Calu3 (cell line): ENCODE measurements at regions not wholly inside any gene's neighbourhood (a gene's known extent, or its start where the extent isn't known, plus 50 kb on each side); places are given as distances from the start of the nearest gene placed in this dataset.

Experiments used
- BruUV-seq: library from RNA; stranded (reverse); fragments of 400-500 nt; replicated peaks from 2 replicates; lab custom pipeline; 2021; lab: Mats Ljungman, UMichigan
- CTCF ChIA-PET: fragments of 300-600 bp; sonication (Branson Sonifier 250); formaldehyde crosslinking; loops from one replicate; lab custom pipeline; 2022; ENCODE audit warnings: antibody characterized with exemption; lab: Charles Lee
- DNase-seq: peaks from one replicate; pipeline ENCODE4 v3.0.0; 2022
- H3K27ac Mint-ChIP-seq: one replicate; pipeline ENCODE4 v1.8.0; 2022; ENCODE audit warnings: mixed read lengths; ENCODE audit not compliant: unreplicated experiment
- H3K27me3 Mint-ChIP-seq: one replicate; pipeline ENCODE4 v1.8.0; 2022; ENCODE audit warnings: mixed read lengths; ENCODE audit not compliant: unreplicated experiment
- H3K36me3 Mint-ChIP-seq: one replicate; pipeline ENCODE4 v1.8.0; 2022; ENCODE audit warnings: mild to moderate bottlenecking, moderate library complexity, mixed read lengths; ENCODE audit not compliant: insufficient read depth, unreplicated experiment
- H3K4me1 Mint-ChIP-seq: one replicate; pipeline ENCODE4 v1.8.0; 2022; ENCODE audit warnings: mild to moderate bottlenecking, low read depth, mixed read lengths; ENCODE audit not compliant: unreplicated experiment
- H3K4me3 Mint-ChIP-seq: one replicate; pipeline ENCODE4 v1.8.0; 2022; ENCODE audit warnings: mild to moderate bottlenecking, low read depth, moderate library complexity, mixed read lengths; ENCODE audit not compliant: unreplicated experiment
- H3K9me3 Mint-ChIP-seq: one replicate; pipeline ENCODE4 v1.8.0; 2022; ENCODE audit warnings: low read depth, mixed read lengths; ENCODE audit not compliant: unreplicated experiment
- CTCF ChIP-seq: fragments of 200-600 bp; IDR thresholded peaks from one replicate; pipeline ENCODE4 v1.8.0; 2022; ENCODE audit warnings: antibody characterized with exemption; ENCODE audit not compliant: unreplicated experiment
- intact Hi-C: fragments of 100-400 bp; cut with micrococcal nuclease; formaldehyde crosslinking; loops from one replicate; pipeline ENCODE4 v1.10.0; 2022; ENCODE audit not compliant: unreplicated experiment

GRCh38 chr13:97566907-97567306 lies 132.9 kb downstream of the RAP2A start:
- peaks cover 11% of the 10 kb centered on the region for H3K4me1 Mint-ChIP-seq
- no TSS peak for BruUV-seq
- CTCF ChIA-PET: no interaction called here

GRCh38 chr13:97567510-97568243 lies 133.7 kb downstream of the RAP2A start:
- CTCF ChIA-PET: no interaction called here
- H3K36me3 Mint-ChIP-seq: no peaks in the 10 kb centered on the region
- no peaks in the 10 kb centered on the region for H3K27me3 Mint-ChIP-seq
- no peak for TF ChIP-seq CTCF
- H3K9me3 Mint-ChIP-seq: no peaks in the 10 kb centered on the region
- no peak overlapping the region for H3K4me3 Mint-ChIP-seq
- intact Hi-C loops: no loop called here
- no TSS peak for BruUV-seq
- H3K27ac Mint-ChIP-seq: no peak overlapping the region
- peak; percentile 47 for DNase-seq
- H3K4me1 Mint-ChIP-seq: peaks cover 11% of the 10 kb centered on the region

More at GRCh38 chr13:97566907-97567306, 132.9 kb downstream of the RAP2A start:
- DNase-seq: no peak
- no peaks in the 10 kb centered on the region for H3K9me3 Mint-ChIP-seq
- intact Hi-C loops: no loop called here
- H3K27ac Mint-ChIP-seq: no peak overlapping the region
- H3K27me3 Mint-ChIP-seq: no peaks in the 10 kb centered on the region
- no peaks in the 10 kb centered on the region for H3K36me3 Mint-ChIP-seq
- TF ChIP-seq CTCF: no peak
- no peak overlapping the region for H3K4me3 Mint-ChIP-seq

GRCh38 chr13:97568850-97569249 lies 134.9 kb downstream of the RAP2A start:
- Mint-ChIP-seq H3K9me3 (no peaks in the 10 kb centered on the region), H3K4me3 (no peak overlapping the region), H3K27ac (no peak overlapping the region), H3K36me3 (no peaks in the 10 kb centered on the region), H3K27me3 (no peaks in the 10 kb centered on the region), H3K4me1 (peaks cover 11% of the 10 kb centered on the region)
- CTCF ChIA-PET: no interaction called here
- peak; percentile 3 for DNase-seq
- no peak for TF ChIP-seq CTCF
- BruUV-seq: no TSS peak
- intact Hi-C loops: no loop called here

- intact Hi-C loops: no loop called here
- no peaks in the 10 kb centered on the region for H3K9me3 Mint-ChIP-seq
- H3K36me3 Mint-ChIP-seq: no peaks in the 10 kb centered on the region
- BruUV-seq: no TSS peak
- CTCF ChIA-PET: interaction anchor here (0.7 kb wide), 1 partner anchor 375 kb away, joined by 3 read pairs; no protein-coding TSS in a partner anchor
- no peak overlapping the region for H3K27ac Mint-ChIP-seq
- no peak for TF ChIP-seq CTCF
- H3K4me3 Mint-ChIP-seq: no peak overlapping the region
- no peaks in the 10 kb centered on the region for H3K27me3 Mint-ChIP-seq
- DNase-seq: no peak
- peaks cover 11% of the 10 kb centered on the region for H3K4me1 Mint-ChIP-seq
These were observed 135.9 kb downstream of the RAP2A start for GRCh38 chr13:97569841-97570240.
